Keratinocyte (primary cell): ENCODE measurements at regions not wholly inside any gene's neighbourhood (a gene's known extent, or its start where the extent isn't known, plus 50 kb on each side); places are given as distances from the start of the nearest gene placed in this dataset.

Experiments used
- DNase-seq: peaks from one replicate; pipeline ENCODE4 v3.0.0-alpha.2; 2011; ENCODE audit warnings: low read depth, missing footprints, low spot score
- FAIRE-seq: peaks from 2 replicates; lab custom pipeline; 2011; peaks lifted over from hg19 to GRCh38; lab: Jason Lieb, UNC
- H2AFZ ChIP-seq: 2 replicates; pipeline ENCODE4 v1.6.0; 2012; ENCODE audit warnings: low read length, control low read depth, inconsistent platforms; ENCODE audit not compliant: control insufficient read depth
- H3K27ac ChIP-seq: 2 replicates; pipeline ENCODE4 v1.5.1; 2011; ENCODE audit warnings: low read length; ENCODE audit not compliant: control insufficient read depth, insufficient read depth
- H3K27me3 ChIP-seq: 3 replicates; pipeline ENCODE4 v1.6.0; 2011; ENCODE audit warnings: low read length; ENCODE audit not compliant: control insufficient read depth, insufficient read depth; ENCODE audit errors: extremely low read depth
- H3K36me3 ChIP-seq, 2 experiments: 2 replicates in 1 of 2; 3 replicates in 1 of 2; pipeline ENCODE4 v1.5.1; 2011; ENCODE audit warnings: low read length in 2 of 2, mild to moderate bottlenecking in 1 of 2; ENCODE audit not compliant: control insufficient read depth in 2 of 2, insufficient read depth in 2 of 2; ENCODE audit errors: extremely low read depth in 1 of 2
- H3K4me1 ChIP-seq: 3 replicates; pipeline ENCODE4 v1.5.1; 2011; ENCODE audit warnings: low read length; ENCODE audit not compliant: control insufficient read depth, insufficient read depth; ENCODE audit errors: extremely low read depth
- H3K4me2 ChIP-seq: 3 replicates; pipeline ENCODE4 v1.6.0; 2011; ENCODE audit warnings: low read depth, low read length; ENCODE audit not compliant: control insufficient read depth, insufficient read depth; ENCODE audit errors: extremely low read depth
- H3K4me3 ChIP-seq, 3 experiments: fragments of 200-600 bp in 1 of 3; sonication (generic) in 1 of 3; 2 replicates in 2 of 3; 3 replicates in 1 of 3; pipeline ENCODE4 v1.5.1; 2011 to 2016; ENCODE audit warnings: low read length in 3 of 3, mild to moderate bottlenecking in 3 of 3, control low read depth in 2 of 3, inconsistent platforms in 1 of 3, low read depth in 1 of 3, mixed read lengths in 1 of 3, mixed run types in 1 of 3, moderate library complexity in 1 of 3; ENCODE audit not compliant: control insufficient read depth in 2 of 3, insufficient read depth in 2 of 3; ENCODE audit errors: extremely low read depth in 1 of 3
- H3K79me2 ChIP-seq: 2 replicates; pipeline ENCODE4 v1.6.0; 2012; ENCODE audit warnings: low read length; ENCODE audit not compliant: control insufficient read depth, insufficient read depth
- H3K9ac ChIP-seq: 3 replicates; pipeline ENCODE4 v1.6.0; 2011; ENCODE audit warnings: low read length; ENCODE audit not compliant: control insufficient read depth, insufficient read depth; ENCODE audit errors: extremely low read depth
- H3K9me1 ChIP-seq: 3 replicates; pipeline ENCODE4 v1.6.0; 2011; ENCODE audit warnings: low read length; ENCODE audit not compliant: control insufficient read depth, insufficient read depth; ENCODE audit errors: extremely low read depth
- H3K9me3 ChIP-seq: 2 replicates; pipeline ENCODE4 v1.5.1; 2012; ENCODE audit warnings: low read depth, low read length; ENCODE audit not compliant: control insufficient read depth
- H4K20me1 ChIP-seq: 3 replicates; pipeline ENCODE4 v1.6.0; 2011; ENCODE audit warnings: low read length; ENCODE audit not compliant: control insufficient read depth, insufficient read depth; ENCODE audit errors: extremely low read depth
- CTCF ChIP-seq, 3 experiments: IDR thresholded peaks in 1 of 3; conservative IDR thresholded peaks in 1 of 3; optimal IDR thresholded peaks in 1 of 3; 2 replicates in 2 of 3; 3 replicates in 1 of 3; pipeline versions ENCODE3 to v1.5.1; 2011; ENCODE audit warnings: low read length in 3 of 3, mild to moderate bottlenecking in 3 of 3, moderate library complexity in 2 of 3, control low read depth in 1 of 3, inconsistent platforms in 1 of 3; ENCODE audit not compliant: insufficient read depth in 2 of 3; ENCODE audit errors: extremely low read depth in 1 of 3
- EZH2 ChIP-seq: IDR thresholded peaks from one replicate; pipeline ENCODE4 v1.6.1; 2012; ENCODE audit warnings: inconsistent platforms, mild to moderate bottlenecking, low read length, moderate library complexity
- dilution Hi-C: fragments of 300-500 bp; cut with MboI; formaldehyde crosslinking; loops from one replicate; pipeline ENCODE4 v1.7.0; 2020; ENCODE audit warnings: low sequenced_read_pairs; ENCODE audit not compliant: extremely low pct_ligation_motif_present

DNA sequence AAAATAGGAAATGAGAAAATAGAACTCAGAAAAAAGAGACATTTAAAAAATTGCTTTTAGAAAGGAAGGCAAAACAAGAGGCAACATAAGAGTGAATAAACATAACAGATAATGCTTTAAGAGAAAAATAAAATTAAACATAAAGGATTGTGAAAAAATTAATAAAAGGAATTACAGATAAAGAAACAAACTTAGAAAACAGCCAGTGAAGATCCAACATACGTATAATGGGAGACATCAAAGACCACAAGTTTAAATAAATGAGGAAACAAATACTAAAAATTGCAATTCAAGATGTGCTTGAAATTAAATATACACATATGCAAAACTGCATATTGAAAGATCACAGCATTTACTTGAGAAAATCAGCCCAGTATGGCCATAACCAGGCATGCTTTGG lies 448.9 kb downstream of the NBAS start:
- H3K79me2 ChIP-seq, result no peaks in the 10 kb centered on the region
- no peak overlapping the region for H2AFZ ChIP-seq
- no peaks in the 10 kb centered on the region for H4K20me1 ChIP-seq
- TF ChIP-seq CTCF (optimal IDR thresholded peaks at IDR 0.05 in 1 of 3, IDR thresholded peaks at IDR 0.05 in 1 of 3, conservative IDR thresholded peaks at IDR 0.05 in 1 of 3; ENCODE audit: extremely low read depth in 1 of 3, insufficient read depth in 2 of 3, low read length in 3 of 3), result no peak
- no peak for TF ChIP-seq EZH2
- dilution Hi-C loops, result no loop called here
- H3K27me3 ChIP-seq, result no peaks in the 10 kb centered on the region
- H3K27ac ChIP-seq, result no peak overlapping the region
- no peaks in the 10 kb centered on the region for H3K9me3 ChIP-seq
- H3K4me1 ChIP-seq, result no peaks in the 10 kb centered on the region
- no peaks in the 10 kb centered on the region for H3K9me1 ChIP-seq
- no peak for DNase-seq
- no peak overlapping the region for H3K9ac ChIP-seq
- H3K36me3 ChIP-seq, result no peaks in the 10 kb centered on the region
- H3K4me3 ChIP-seq, result no peak overlapping the region
- FAIRE-seq, result no peak
- no peak overlapping the region for H3K4me2 ChIP-seq

GRCh38 chr2:15115776-15116175 lies 445.4 kb downstream of the NBAS start:
- H2AFZ ChIP-seq, result no peak overlapping the region
- H3K4me3 ChIP-seq, result no peak overlapping the region
- H3K4me2 ChIP-seq, result no peak overlapping the region
- H3K27me3 ChIP-seq, result no peaks in the 10 kb centered on the region
- H3K9ac ChIP-seq, result no peak overlapping the region
- no peaks in the 10 kb centered on the region for H4K20me1 ChIP-seq
- dilution Hi-C loops, result no loop called here
- FAIRE-seq, result no peak
- no peaks in the 10 kb centered on the region for H3K9me3 ChIP-seq
- no peaks in the 10 kb centered on the region for H3K4me1 ChIP-seq
- H3K27ac ChIP-seq, result no peak overlapping the region
- TF ChIP-seq EZH2 (no peak), CTCF (optimal IDR thresholded peaks at IDR 0.05 in 1 of 3, IDR thresholded peaks at IDR 0.05 in 1 of 3, conservative IDR thresholded peaks at IDR 0.05 in 1 of 3; ENCODE audit: extremely low read depth in 1 of 3, insufficient read depth in 2 of 3, low read length in 3 of 3) (no peak)
- H3K36me3 ChIP-seq, result no peaks in the 10 kb centered on the region
- no peak for DNase-seq
- no peaks in the 10 kb centered on the region for H3K9me1 ChIP-seq
- no peaks in the 10 kb centered on the region for H3K79me2 ChIP-seq
